Ishikawa (cell line): ENCODE measurements at regions not wholly inside any gene's neighbourhood (a gene's known extent, or its start where the extent isn't known, plus 50 kb on each side); places are given as distances from the start of the nearest gene placed in this dataset.

ENCODE experiments used
- CEBPB ChIP-seq: IDR thresholded peaks from 2 replicates; pipeline ENCODE4 v1.6.1; 2012
- CREB1 ChIP-seq: IDR thresholded peaks from 2 replicates; pipeline ENCODE4 v1.6.1; 2012; ENCODE audit warnings: low read depth
- EGR1 ChIP-seq: IDR thresholded peaks from 2 replicates; pipeline ENCODE4 v1.6.1; 2012
- EP300 ChIP-seq: IDR thresholded peaks from 2 replicates; pipeline ENCODE4 v1.6.1; 2012; ENCODE audit warnings: borderline replicate concordance
- MAX ChIP-seq: IDR thresholded peaks from 2 replicates; pipeline ENCODE4 v1.6.1; 2012
- NFIC ChIP-seq: IDR thresholded peaks from 2 replicates; pipeline ENCODE4 v1.6.1; 2012
- REST ChIP-seq: IDR thresholded peaks from 2 replicates; pipeline ENCODE4 v1.6.1; 2012; ENCODE audit warnings: low read depth, mild to moderate bottlenecking
- TAF1 ChIP-seq: IDR thresholded peaks from 2 replicates; pipeline ENCODE4 v1.6.1; 2012; ENCODE audit warnings: low read depth, mild to moderate bottlenecking
- USF1 ChIP-seq: IDR thresholded peaks from 2 replicates; pipeline ENCODE4 v1.6.1; 2012
- YY1 ChIP-seq: IDR thresholded peaks from 2 replicates; pipeline ENCODE4 v1.6.1; 2012; ENCODE audit warnings: low read depth
- ZBTB7A ChIP-seq: IDR thresholded peaks from 2 replicates; pipeline ENCODE4 v1.6.1; 2012; ENCODE audit warnings: low read depth

- TF ChIP-seq YY1, result no peak
- TF ChIP-seq REST, result no peak
- no peak for TF ChIP-seq EP300
- TF ChIP-seq TAF1, result no peak
- no peak for TF ChIP-seq MAX
- no peak for TF ChIP-seq CREB1
- TF ChIP-seq USF1, result no peak
- TF ChIP-seq ZBTB7A, result no peak
- no peak for TF ChIP-seq EGR1
- TF ChIP-seq CEBPB, result no peak
- TF ChIP-seq NFIC, result no peak
These were observed 338.7 kb upstream of the MAOA start for GRCh38 chrX:43317378-43317777.
